Gastroesophageal sphincter (tissue), 3 donors: ENCODE measurements at regions not wholly inside any gene's neighbourhood (a gene's known extent, or its start where the extent isn't known, plus 50 kb on each side); places are given as distances from the start of the nearest gene placed in this dataset.

Experiments
- CTCF ChIP-seq, 4 experiments: fragments of 200-600 bp in 2 of 4; fragments of 450-650 bp in 2 of 4; sonication (generic) in 1 of 4; IDR thresholded peaks; one replicate each; pipeline ENCODE4 v1.5.1; 2017 to 2019; ENCODE audit warnings: antibody characterized with exemption in 4 of 4, mild to moderate bottlenecking in 2 of 4, moderate library complexity in 2 of 4
- POLR2A ChIP-seq, 2 donors: fragments of 450-650 bp; IDR thresholded peaks; one replicate each; pipeline ENCODE4 v1.6.1; 2017; ENCODE audit warnings: antibody characterized with exemption in 2 of 2, mild to moderate bottlenecking in 2 of 2, moderate library complexity in 1 of 2
- POLR2AphosphoS5 ChIP-seq: sonication (generic); formaldehyde crosslinking; IDR thresholded peaks from one replicate; pipeline ENCODE4 v1.6.1; 2017; ENCODE audit warnings: antibody characterized with exemption

- TF ChIP-seq CTCF (IDR thresholded peaks at IDR 0.05) (no peak), POLR2AphosphoS5 (no peak), POLR2A (IDR thresholded peaks at IDR 0.05) (no peak)
Measured at GRCh38 chr18:39806525-39806924, 2148.5 kb upstream of the PIK3C3 start.
